Activated naive CD8-positive, alpha-beta T cell (primary cell): ENCODE measurements at regions not wholly inside any gene's neighbourhood (a gene's known extent, or its start where the extent isn't known, plus 50 kb on each side); places are given as distances from the start of the nearest gene placed in this dataset.
"Not testable (repeated sequence)": the region's sequence is repeated elsewhere in the genome, so short reads cannot be mapped to it uniquely, and the experiment has no call there.

Source experiments
- H3K27ac Mint-ChIP-seq: one replicate; pipeline ENCODE4 v1.8.0; 2021; ENCODE audit warnings: mixed read lengths
- H3K27me3 Mint-ChIP-seq: one replicate; pipeline ENCODE4 v1.8.0; 2021; ENCODE audit warnings: mixed read lengths
- H3K36me3 Mint-ChIP-seq: one replicate; pipeline ENCODE4 v1.8.0; 2021; ENCODE audit warnings: mixed read lengths
- H3K4me1 Mint-ChIP-seq: one replicate; pipeline ENCODE4 v1.8.0; 2021; ENCODE audit warnings: low read depth, mixed read lengths
- H3K4me3 Mint-ChIP-seq: one replicate; pipeline ENCODE4 v1.8.0; 2021; ENCODE audit warnings: mild to moderate bottlenecking, mixed read lengths
- H3K9me3 Mint-ChIP-seq: one replicate; pipeline ENCODE4 v1.8.0; 2021; ENCODE audit warnings: low read depth, mixed read lengths

DNA sequence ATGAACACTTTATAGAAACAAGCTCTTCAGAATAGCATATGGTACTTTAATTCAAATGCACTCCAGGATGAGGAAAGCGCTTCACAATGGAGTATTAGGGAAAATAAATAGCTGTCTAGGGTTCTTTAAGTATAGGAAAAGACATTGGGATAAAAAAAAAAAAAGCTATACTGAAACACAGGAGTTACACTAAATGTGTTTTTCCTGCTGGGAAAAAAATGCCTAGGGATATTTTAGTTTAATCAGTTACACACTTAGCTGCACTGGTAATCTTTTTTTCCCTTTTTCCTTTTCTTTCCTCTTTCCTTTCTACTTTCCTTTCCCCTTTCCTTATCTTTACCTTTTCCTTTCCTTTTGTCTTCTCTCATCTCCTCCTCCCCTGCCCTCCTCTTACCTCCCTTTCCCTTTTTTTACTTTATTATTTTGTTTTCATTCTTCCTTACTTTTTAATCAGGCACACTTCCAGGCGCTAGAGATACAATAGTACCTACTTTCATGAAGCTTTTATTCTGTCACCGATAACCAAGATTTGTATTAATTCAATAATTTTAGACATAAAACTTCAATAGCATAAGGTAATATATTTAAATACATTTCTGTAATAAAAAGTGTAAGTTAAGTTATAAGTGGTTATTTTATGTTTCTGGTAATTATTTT lies 758.7 kb downstream of the CDH18 start:
- Mint-ChIP-seq H3K4me3 (no peak overlapping the region), H3K27ac (no peak overlapping the region), H3K27me3 (no peaks in the 10 kb centered on the region), H3K9me3 (peaks cover 4% of the 10 kb centered on the region), H3K4me1 (no peaks in the 10 kb centered on the region), H3K36me3 (no peaks in the 10 kb centered on the region)

GRCh38 chr5:19233573-19233972 lies 754.4 kb downstream of the CDH18 start:
- Mint-ChIP-seq H3K4me1 (no peaks in the 10 kb centered on the region), H3K9me3 (peaks cover 16% of the 10 kb centered on the region), H3K27me3 (no peaks in the 10 kb centered on the region), H3K36me3 (no peaks in the 10 kb centered on the region), H3K27ac (no peak overlapping the region), H3K4me3 (no peak overlapping the region)

- Mint-ChIP-seq H3K4me1 (no peaks in the 10 kb centered on the region), H3K27ac (no peak overlapping the region)
These were observed 752.9 kb downstream of the CDH18 start for GRCh38 chr5:19235101-19235584.

DNA sequence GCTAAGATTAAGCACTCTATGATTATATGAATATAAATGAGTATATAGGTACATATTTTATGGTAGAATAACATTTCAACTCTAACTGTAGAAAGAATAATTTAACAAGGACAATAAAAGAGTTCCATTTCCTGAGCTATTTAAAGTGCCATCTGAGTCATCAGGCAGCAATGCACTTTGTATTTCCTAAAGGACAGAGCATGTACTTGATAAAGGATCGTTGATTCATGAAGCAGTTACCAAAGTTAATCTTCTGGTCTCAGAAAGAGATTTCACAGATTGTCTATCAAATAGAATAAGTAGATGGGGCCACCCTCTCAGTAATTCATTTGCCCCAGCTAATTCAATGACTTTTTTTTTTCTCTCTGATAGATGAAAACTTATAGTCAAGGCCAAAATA lies 747.8 kb downstream of the CDH18 start:
- Mint-ChIP-seq H3K4me1 (no peaks in the 10 kb centered on the region), H3K9me3 (peaks cover 17% of the 10 kb centered on the region), H3K36me3 (no peaks in the 10 kb centered on the region), H3K27me3 (no peaks in the 10 kb centered on the region), H3K27ac (no peak overlapping the region), H3K4me3 (no peak overlapping the region)

More at GRCh38 chr5:19235101-19235584, 752.9 kb downstream of the CDH18 start:
- Mint-ChIP-seq H3K9me3 (peaks cover 16% of the 10 kb centered on the region), H3K4me3 (no peak overlapping the region), H3K27me3 (no peaks in the 10 kb centered on the region), H3K36me3 (no peaks in the 10 kb centered on the region)

- no peak overlapping the region for H3K4me3 Mint-ChIP-seq
- H3K36me3 Mint-ChIP-seq, result no peaks in the 10 kb centered on the region
- no peak overlapping the region for H3K27ac Mint-ChIP-seq
- H3K4me1 Mint-ChIP-seq, result no peaks in the 10 kb centered on the region
- peaks cover 17% of the 10 kb centered on the region for H3K9me3 Mint-ChIP-seq
- no peaks in the 10 kb centered on the region for H3K27me3 Mint-ChIP-seq
These were observed 746.3 kb downstream of the CDH18 start for GRCh38 chr5:19241690-19242089.

DNA sequence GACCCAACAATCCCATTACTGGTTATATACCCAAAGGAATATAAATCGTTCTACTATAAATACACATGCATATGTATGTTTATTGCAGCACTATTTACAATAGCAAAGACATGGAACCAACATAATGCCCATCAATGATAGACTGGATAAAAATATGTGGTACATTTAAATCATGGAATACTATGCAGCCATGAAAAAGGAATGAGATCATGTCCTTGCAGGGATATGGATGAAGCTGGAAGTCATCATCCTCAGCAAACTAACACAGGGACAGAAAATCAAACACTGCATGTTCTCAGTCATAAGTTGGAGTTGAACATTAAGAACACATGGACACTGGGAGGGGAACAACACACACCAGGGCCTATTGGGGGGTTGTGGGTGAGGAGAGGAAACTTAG lies 741.8 kb downstream of the CDH18 start:
- H3K27me3 Mint-ChIP-seq, H3K9me3 Mint-ChIP-seq, H3K27ac Mint-ChIP-seq, H3K4me1 Mint-ChIP-seq, H3K4me3 Mint-ChIP-seq, H3K36me3 Mint-ChIP-seq: not testable (repeated sequence)

DNA sequence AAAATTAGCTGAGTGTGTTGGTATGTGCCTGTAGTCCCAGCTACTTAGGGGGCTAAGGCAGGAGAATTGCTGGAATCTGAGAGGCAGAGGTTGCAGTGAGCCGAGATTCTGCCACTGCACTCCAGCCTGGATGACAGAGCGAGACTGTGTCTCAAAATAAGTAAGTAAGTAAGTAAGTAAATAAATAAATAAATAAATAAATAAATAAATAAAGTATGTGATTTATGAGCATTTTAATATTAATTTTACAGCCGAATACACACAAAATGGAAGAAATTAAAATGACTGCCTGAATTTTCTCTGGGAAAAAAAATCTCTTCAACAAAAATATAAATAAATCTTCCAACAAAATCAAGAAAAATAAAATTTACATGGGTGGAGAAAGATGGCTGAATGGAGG lies 740.7 kb downstream of the CDH18 start:
- Mint-ChIP-seq H3K27ac (no peak overlapping the region), H3K27me3 (no peaks in the 10 kb centered on the region), H3K9me3 (peaks cover 2% of the 10 kb centered on the region), H3K36me3 (no peaks in the 10 kb centered on the region), H3K4me1 (no peaks in the 10 kb centered on the region), H3K4me3 (no peak overlapping the region)

GRCh38 chr5:19256036-19256435 lies 732.0 kb downstream of the CDH18 start:
- no peak overlapping the region for H3K4me3 Mint-ChIP-seq
- H3K27me3 Mint-ChIP-seq, result no peaks in the 10 kb centered on the region
- H3K27ac Mint-ChIP-seq, result no peak overlapping the region
- H3K36me3 Mint-ChIP-seq, result no peaks in the 10 kb centered on the region
- no peaks in the 10 kb centered on the region for H3K4me1 Mint-ChIP-seq
- peaks cover 12% of the 10 kb centered on the region for H3K9me3 Mint-ChIP-seq

GRCh38 chr5:19258686-19259085 lies 729.3 kb downstream of the CDH18 start:
- no peaks in the 10 kb centered on the region for H3K4me1 Mint-ChIP-seq
- H3K27ac Mint-ChIP-seq, result no peak overlapping the region
- H3K27me3 Mint-ChIP-seq, result no peaks in the 10 kb centered on the region
- peaks cover 7% of the 10 kb centered on the region for H3K9me3 Mint-ChIP-seq
- no peaks in the 10 kb centered on the region for H3K36me3 Mint-ChIP-seq
- no peak overlapping the region for H3K4me3 Mint-ChIP-seq

DNA sequence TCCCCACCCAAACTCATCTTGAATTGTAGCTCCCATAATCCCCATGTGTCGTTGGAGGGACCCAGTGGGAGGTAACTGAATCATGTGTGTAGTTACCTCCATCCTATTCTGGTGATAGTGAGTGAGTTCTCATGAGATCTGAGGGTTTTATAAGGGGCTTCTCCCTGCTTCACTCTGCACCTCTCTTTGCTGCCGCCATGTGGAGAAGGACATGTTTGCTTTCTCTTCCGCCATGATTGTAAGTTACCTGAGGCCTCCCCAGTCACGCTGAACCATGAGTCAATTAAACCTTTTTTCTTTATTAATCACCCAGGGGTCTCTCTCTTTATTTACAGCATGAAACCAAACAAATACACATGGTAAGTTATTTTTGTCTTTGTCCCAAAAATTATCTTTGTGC lies 726.1 kb downstream of the CDH18 start:
- Mint-ChIP-seq H3K27ac (no peak overlapping the region), H3K36me3 (no peaks in the 10 kb centered on the region), H3K27me3 (no peaks in the 10 kb centered on the region), H3K4me1 (no peaks in the 10 kb centered on the region), H3K4me3 (no peak overlapping the region), H3K9me3 (peaks cover 5% of the 10 kb centered on the region)

- peaks cover 14% of the 10 kb centered on the region for H3K9me3 Mint-ChIP-seq
- no peak overlapping the region for H3K4me3 Mint-ChIP-seq
- H3K27me3 Mint-ChIP-seq, result no peaks in the 10 kb centered on the region
- H3K36me3 Mint-ChIP-seq, result no peaks in the 10 kb centered on the region
- H3K27ac Mint-ChIP-seq, result no peak overlapping the region
- no peaks in the 10 kb centered on the region for H3K4me1 Mint-ChIP-seq
These were observed 723.2 kb downstream of the CDH18 start for GRCh38 chr5:19264821-19265220.

DNA sequence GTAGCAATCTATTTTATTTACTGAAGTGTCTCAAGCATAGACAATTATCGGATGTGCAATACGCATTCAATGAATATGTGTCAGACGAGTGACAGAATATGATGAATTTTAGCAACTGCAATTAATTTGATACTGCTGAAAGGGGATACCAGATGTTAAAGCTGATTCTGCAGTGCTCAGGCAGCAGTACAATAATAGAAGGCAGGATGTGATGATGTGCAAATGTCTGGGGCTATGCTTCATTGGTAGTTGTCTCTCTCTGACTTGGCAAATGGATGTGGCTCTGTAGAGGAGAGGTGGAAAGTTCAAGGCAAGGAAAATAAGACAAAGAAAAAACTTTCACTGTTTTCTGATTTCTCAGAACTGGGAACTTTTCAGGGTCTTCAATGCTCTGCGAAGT lies 721.2 kb downstream of the CDH18 start:
- Mint-ChIP-seq H3K27ac (no peak overlapping the region), H3K9me3 (peaks cover 17% of the 10 kb centered on the region), H3K4me1 (no peaks in the 10 kb centered on the region), H3K36me3 (no peaks in the 10 kb centered on the region), H3K27me3 (no peaks in the 10 kb centered on the region), H3K4me3 (no peak overlapping the region)

- Mint-ChIP-seq H3K36me3 (no peaks in the 10 kb centered on the region), H3K4me1 (no peaks in the 10 kb centered on the region), H3K9me3 (peaks cover 19% of the 10 kb centered on the region), H3K27ac (no peak overlapping the region), H3K4me3 (no peak overlapping the region), H3K27me3 (no peaks in the 10 kb centered on the region)
These were observed 717.8 kb downstream of the CDH18 start for GRCh38 chr5:19270153-19270552.

- no peak overlapping the region for H3K4me3 Mint-ChIP-seq
- no peaks in the 10 kb centered on the region for H3K36me3 Mint-ChIP-seq
- no peak overlapping the region for H3K27ac Mint-ChIP-seq
- no peaks in the 10 kb centered on the region for H3K4me1 Mint-ChIP-seq
- peaks cover 24% of the 10 kb centered on the region for H3K9me3 Mint-ChIP-seq
- no peaks in the 10 kb centered on the region for H3K27me3 Mint-ChIP-seq
These were observed 713.4 kb downstream of the CDH18 start for GRCh38 chr5:19274578-19274977.

GRCh38 chr5:19285286-19285685 lies 702.7 kb downstream of the CDH18 start:
- Mint-ChIP-seq H3K36me3 (no peaks in the 10 kb centered on the region), H3K9me3 (peaks cover 7% of the 10 kb centered on the region), H3K27me3 (no peaks in the 10 kb centered on the region), H3K27ac (no peak overlapping the region), H3K4me1 (no peaks in the 10 kb centered on the region), H3K4me3 (no peak overlapping the region)

DNA sequence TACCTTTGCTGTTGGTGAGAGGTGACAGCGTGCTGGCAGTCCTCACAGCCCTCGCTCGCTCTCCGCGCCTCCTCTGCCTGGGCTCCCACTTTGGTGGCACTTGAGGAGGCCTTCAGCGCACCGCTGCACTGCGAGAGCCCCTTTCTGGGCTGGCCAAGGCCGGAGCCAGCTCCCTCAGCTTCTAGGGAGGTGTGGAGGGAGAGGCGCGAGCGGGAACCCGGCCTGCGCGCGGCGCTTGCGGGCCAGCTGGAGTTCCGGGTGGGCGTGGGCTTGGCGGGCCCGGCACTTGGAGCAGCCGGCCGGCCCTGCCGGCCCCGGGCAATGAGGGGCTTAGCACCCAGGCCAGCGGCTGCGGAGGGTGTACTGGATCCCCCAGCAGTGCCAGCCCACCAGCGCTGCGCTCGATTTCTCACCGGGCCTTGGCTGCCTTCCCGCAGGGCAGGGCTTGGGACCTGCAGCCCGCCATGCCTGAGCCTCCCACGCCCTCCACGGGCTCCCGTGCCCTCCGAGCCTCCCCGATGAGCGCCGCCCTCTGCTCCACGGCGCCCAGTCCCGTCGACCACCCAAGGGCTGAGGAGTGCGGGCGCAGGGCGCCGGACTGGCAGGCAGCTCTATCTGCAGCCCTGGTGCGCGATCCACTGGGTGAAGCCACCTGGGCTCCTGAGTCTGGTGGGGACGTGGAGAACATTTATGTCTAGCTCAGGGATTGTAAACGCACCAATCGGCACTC lies 700.3 kb downstream of the CDH18 start:
- not testable (repeated sequence) for H3K4me3 Mint-ChIP-seq, H3K36me3 Mint-ChIP-seq, H3K27ac Mint-ChIP-seq, H3K27me3 Mint-ChIP-seq, H3K9me3 Mint-ChIP-seq, H3K4me1 Mint-ChIP-seq
